ENCODE measurements at regions not wholly inside any gene's neighbourhood (a gene's known extent, or its start where the extent isn't known, plus 50 kb on each side); places are given as distances from the start of the nearest gene placed in this dataset.

- no peak for DNase-seq
These were observed 246.3 kb upstream of the KBTBD8 start for GRCh38 chr3:66751842-66752241.

GRCh38 chr3:66753670-66754069 is 244.4 kb upstream of the KBTBD8 start:
- no peak for DNase-seq

- DNase-seq: no peak
These were observed 243.5 kb upstream of the KBTBD8 start for GRCh38 chr3:66754613-66755012.

GRCh38 chr3:66755924-66756323 is 242.2 kb upstream of the KBTBD8 start:
- DNase-seq: no peak

GRCh38 chr3:66756468-66757036 is 241.6 kb upstream of the KBTBD8 start:
- DNase-seq: no peak

GRCh38 chr3:66761093-66761780 is 236.9 kb upstream of the KBTBD8 start:
- no peak for DNase-seq

GRCh38 chr3:66762916-66763693 is 235.0 kb upstream of the KBTBD8 start:
- DNase-seq: no peak

GRCh38 chr3:66778107-66778506 is 220.0 kb upstream of the KBTBD8 start:
- DNase-seq: no peak

- no peak for DNase-seq
These were observed 219.3 kb upstream of the KBTBD8 start for GRCh38 chr3:66778777-66779176.

- no peak for DNase-seq
These were observed 212.8 kb upstream of the KBTBD8 start for GRCh38 chr3:66785191-66785909.

- DNase-seq: no peak
These were observed 208.4 kb upstream of the KBTBD8 start for GRCh38 chr3:66789580-66790237.

- no peak for DNase-seq
These were observed 206.0 kb upstream of the KBTBD8 start for GRCh38 chr3:66792086-66792485.

- no peak for DNase-seq
These were observed 202.7 kb upstream of the KBTBD8 start for GRCh38 chr3:66795365-66795764.

- no peak for DNase-seq
These were observed 201.8 kb upstream of the KBTBD8 start for GRCh38 chr3:66796343-66796742.

- no peak for DNase-seq
These were observed 200.1 kb upstream of the KBTBD8 start for GRCh38 chr3:66797889-66798560.

GRCh38 chr3:66800941-66801545 is 197.1 kb upstream of the KBTBD8 start:
- DNase-seq: no peak

GRCh38 chr3:66803206-66803605 is 194.9 kb upstream of the KBTBD8 start:
- no peak for DNase-seq

- DNase-seq: no peak
These were observed 194.1 kb upstream of the KBTBD8 start for GRCh38 chr3:66803721-66804695.

GRCh38 chr3:66808891-66809594 is 189.1 kb upstream of the KBTBD8 start:
- no peak for DNase-seq

GRCh38 chr3:66809595-66809958 is 188.5 kb upstream of the KBTBD8 start:
- no peak for DNase-seq

Data from NCI-H748 treated with DMSO at 0.1 percent for 48 hours (cell line).